GM19035 (cell line): ENCODE measurements at regions not wholly inside any gene's neighbourhood (a gene's known extent, or its start where the extent isn't known, plus 50 kb on each side); places are given as distances from the start of the nearest gene placed in this dataset.
"Not testable (repeated sequence)": the region's sequence is repeated elsewhere in the genome, so short reads cannot be mapped to it uniquely, and the experiment has no call there.

Experiments
- ATAC-seq: cut with Tn5 transposase; IDR thresholded peaks from one replicate; pipeline ENCODE4 v1.9.1; 2021; ENCODE audit not compliant: unreplicated experiment

- no peak for ATAC-seq
Measured at GRCh38 chr12:131497966-131498365, 212.9 kb upstream of the SFSWAP start.

- no peak for ATAC-seq
Measured at GRCh38 chr12:131499160-131499863, 211.6 kb upstream of the SFSWAP start.

GRCh38 chr12:131499864-131500190 is 211.1 kb upstream of the SFSWAP start:
- ATAC-seq, result no peak

GRCh38 chr12:131500564-131500963 is 210.3 kb upstream of the SFSWAP start:
- no peak for ATAC-seq

GRCh38 chr12:131505561-131505960 is 205.3 kb upstream of the SFSWAP start:
- no peak for ATAC-seq

GRCh38 chr12:131506426-131506825 is 204.5 kb upstream of the SFSWAP start:
- no peak for ATAC-seq

- no peak for ATAC-seq
Measured at GRCh38 chr12:131507094-131507493, 203.8 kb upstream of the SFSWAP start.

- ATAC-seq, result no peak
Measured at GRCh38 chr12:131507881-131508280, 203.0 kb upstream of the SFSWAP start.

GRCh38 chr12:131509701-131510100 is 201.2 kb upstream of the SFSWAP start:
- no peak for ATAC-seq

- ATAC-seq, result no peak
Measured at GRCh38 chr12:131510431-131510830, 200.5 kb upstream of the SFSWAP start.

- ATAC-seq, result peak; percentile 96
Measured at GRCh38 chr12:131511391-131511802, 199.5 kb upstream of the SFSWAP start.

- ATAC-seq, result peak; percentile 27
Measured at GRCh38 chr12:131511803-131512561, 198.9 kb upstream of the SFSWAP start.

GRCh38 chr12:131513606-131514005 is 197.3 kb upstream of the SFSWAP start:
- no peak for ATAC-seq

- not testable (repeated sequence) for ATAC-seq
Measured at GRCh38 chr12:131520553-131520952, 190.3 kb upstream of the SFSWAP start.

- ATAC-seq, result no peak
Measured at GRCh38 chr12:131521326-131521725, 189.6 kb upstream of the SFSWAP start.

GRCh38 chr12:131525795-131526508 is 184.9 kb upstream of the SFSWAP start:
- no peak for ATAC-seq

GRCh38 chr12:131527092-131527491 is 183.8 kb upstream of the SFSWAP start:
- ATAC-seq, result no peak

GRCh38 chr12:131527736-131528135 is 183.2 kb upstream of the SFSWAP start:
- ATAC-seq, result no peak

- ATAC-seq, result no peak
Measured at GRCh38 chr12:131528144-131528543, 182.7 kb upstream of the SFSWAP start.

GRCh38 chr12:131528667-131529066 is 182.2 kb upstream of the SFSWAP start:
- no peak for ATAC-seq

- ATAC-seq, result no peak
Measured at GRCh38 chr12:131529196-131530040, 181.5 kb upstream of the SFSWAP start.
